Progenitor cell of endocrine pancreas (in vitro differentiated cells): ENCODE measurements at regions not wholly inside any gene's neighbourhood (a gene's known extent, or its start where the extent isn't known, plus 50 kb on each side); places are given as distances from the start of the nearest gene placed in this dataset.

Source experiments
- DNase-seq: peaks from one replicate; pipeline ENCODE4 v3.0.0; 2021; ENCODE audit warnings: low spot score; ENCODE audit not compliant: unreplicated experiment
- H3K27ac Mint-ChIP-seq: 2 replicates; pipeline ENCODE4 v1.8.0; 2021; ENCODE audit warnings: mild to moderate bottlenecking, moderate library complexity, mixed read lengths
- H3K27me3 Mint-ChIP-seq: 2 replicates; pipeline ENCODE4 v1.8.0; 2021; ENCODE audit warnings: mixed read lengths
- H3K36me3 Mint-ChIP-seq: 2 replicates; pipeline ENCODE4 v1.8.0; 2022; ENCODE audit warnings: mixed read lengths; ENCODE audit not compliant: insufficient read depth
- H3K4me1 Mint-ChIP-seq: 2 replicates; pipeline ENCODE4 v1.8.0; 2021; ENCODE audit warnings: low read depth, mixed read lengths
- H3K4me3 Mint-ChIP-seq: 2 replicates; pipeline ENCODE4 v1.8.0; 2021; ENCODE audit warnings: low read depth, mild to moderate bottlenecking, moderate library complexity, mixed read lengths
- H3K9me3 Mint-ChIP-seq: 2 replicates; pipeline ENCODE4 v1.8.0; 2021; ENCODE audit warnings: low read depth, mixed read lengths
- CTCF ChIP-seq: fragments of 200-600 bp; sonication (generic); IDR thresholded peaks from one replicate; pipeline ENCODE4 v1.5.0; 2021; ENCODE audit warnings: antibody characterized with exemption, mild to moderate bottlenecking; ENCODE audit not compliant: unreplicated experiment

- Mint-ChIP-seq H3K27ac (no peak overlapping the region), H3K36me3 (no peaks in the 10 kb centered on the region), H3K4me1 (peaks cover 1% of the 10 kb centered on the region), H3K27me3 (no peaks in the 10 kb centered on the region), H3K9me3 (no peaks in the 10 kb centered on the region), H3K4me3 (no peak overlapping the region)
- TF ChIP-seq CTCF, result no peak
- no peak for DNase-seq
These were observed 82.6 kb upstream of the GNAO1 start for GRCh38 chr16:56108724-56109123.

GRCh38 chr16:56108056-56108471, 83.2 kb upstream of the GNAO1 start:
- peaks cover 1% of the 10 kb centered on the region for H3K4me1 Mint-ChIP-seq
- no peaks in the 10 kb centered on the region for H3K36me3 Mint-ChIP-seq
- no peaks in the 10 kb centered on the region for H3K27me3 Mint-ChIP-seq
- no peak for TF ChIP-seq CTCF
- no peaks in the 10 kb centered on the region for H3K9me3 Mint-ChIP-seq
- DNase-seq, result no peak
- H3K4me3 Mint-ChIP-seq, result no peak overlapping the region
- H3K27ac Mint-ChIP-seq, result no peak overlapping the region

GRCh38 chr16:56106527-56106926, 84.8 kb upstream of the GNAO1 start:
- no peak for DNase-seq
- TF ChIP-seq CTCF, result no peak
- Mint-ChIP-seq H3K36me3 (no peaks in the 10 kb centered on the region), H3K4me1 (peaks cover 1% of the 10 kb centered on the region), H3K27me3 (no peaks in the 10 kb centered on the region), H3K9me3 (no peaks in the 10 kb centered on the region), H3K4me3 (no peak overlapping the region), H3K27ac (no peak overlapping the region)

- no peak for TF ChIP-seq CTCF
- H3K4me3 Mint-ChIP-seq, result no peak overlapping the region
These were observed 88.4 kb upstream of the GNAO1 start for GRCh38 chr16:56102906-56103305.

GRCh38 chr16:56102183-56102686, 89.1 kb upstream of the GNAO1 start:
- H3K4me3 Mint-ChIP-seq, result no peak overlapping the region
- no peak overlapping the region for H3K27ac Mint-ChIP-seq
- H3K9me3 Mint-ChIP-seq, result no peaks in the 10 kb centered on the region
- no peaks in the 10 kb centered on the region for H3K4me1 Mint-ChIP-seq
- H3K27me3 Mint-ChIP-seq, result peaks cover 4% of the 10 kb centered on the region
- H3K36me3 Mint-ChIP-seq, result no peaks in the 10 kb centered on the region
- DNase-seq, result no peak
- no peak for TF ChIP-seq CTCF

More at GRCh38 chr16:56102906-56103305, 88.4 kb upstream of the GNAO1 start:
- no peak overlapping the region for H3K27ac Mint-ChIP-seq
- H3K9me3 Mint-ChIP-seq, result no peaks in the 10 kb centered on the region
- peaks cover 4% of the 10 kb centered on the region for H3K27me3 Mint-ChIP-seq
- H3K4me1 Mint-ChIP-seq, result no peaks in the 10 kb centered on the region
- DNase-seq, result no peak
- H3K36me3 Mint-ChIP-seq, result no peaks in the 10 kb centered on the region
